A172 (cell line): ENCODE measurements at regions not wholly inside any gene's neighbourhood (a gene's known extent, or its start where the extent isn't known, plus 50 kb on each side); places are given as distances from the start of the nearest gene placed in this dataset.
"Not testable (repeated sequence)": the region's sequence is repeated elsewhere in the genome, so short reads cannot be mapped to it uniquely, and the experiment has no call there.

Experiments
- DNase-seq: peaks from one replicate; pipeline ENCODE4 v3.0.0-alpha.2; 2015; ENCODE audit warnings: low spot score

DNA sequence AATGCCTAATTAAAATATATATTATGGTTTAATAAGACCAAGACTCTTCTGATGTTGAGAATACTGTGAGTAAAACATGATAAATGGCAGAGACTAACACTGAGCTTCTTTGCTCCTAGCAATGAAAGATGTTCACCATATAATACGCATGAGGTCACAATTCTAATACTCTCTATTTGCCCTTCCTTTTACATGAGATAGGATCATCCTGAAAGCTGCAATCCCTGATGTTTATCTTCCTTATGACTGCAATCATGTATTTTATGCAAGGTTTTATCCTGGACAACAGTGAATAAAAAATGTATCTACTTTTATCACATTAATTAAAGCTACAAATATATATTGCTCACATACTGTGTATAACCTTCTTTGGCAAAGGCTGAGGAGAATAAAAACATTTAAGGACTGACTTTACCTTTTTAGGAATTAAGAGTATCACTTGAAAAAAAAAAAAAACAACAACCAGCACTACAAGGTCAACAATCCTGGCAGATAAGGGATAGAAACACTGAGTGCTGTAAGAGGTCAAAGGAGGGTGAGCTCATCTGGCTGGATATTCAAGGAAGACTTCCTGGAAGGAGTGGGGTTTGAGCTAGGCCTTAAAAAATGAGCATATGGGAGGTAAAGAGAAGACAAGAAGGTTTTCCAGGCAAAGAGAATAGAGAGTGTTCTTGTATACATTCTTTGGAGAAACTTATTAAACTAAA, 99.9 kb downstream of the AREG start:
- no peak for DNase-seq

- no peak for DNase-seq
Observed at GRCh38 chr4:74545448-74545847, 100.5 kb downstream of the AREG start.

DNA sequence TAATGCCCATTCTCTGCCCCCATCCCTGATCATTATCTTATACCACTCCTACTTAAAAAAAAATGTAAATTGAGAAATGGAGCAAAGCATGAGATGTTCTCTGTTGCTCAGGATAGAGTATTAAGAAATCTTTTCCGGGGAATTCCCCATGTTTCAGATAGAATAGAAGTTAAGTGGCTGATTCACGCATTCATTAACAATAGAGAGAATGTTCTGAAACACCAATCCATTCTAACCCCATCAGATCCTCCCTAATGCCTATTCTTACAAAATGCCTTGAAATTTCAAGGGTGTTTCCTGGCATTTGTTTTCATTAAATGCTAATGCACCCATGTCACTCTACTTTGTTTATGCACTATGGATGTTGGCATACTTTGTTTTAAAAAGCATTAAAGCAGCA, 101.1 kb downstream of the AREG start:
- DNase-seq, result no peak

GRCh38 chr4:74547042-74547441, 102.1 kb downstream of the AREG start:
- DNase-seq, result no peak

- no peak for DNase-seq
Observed at GRCh38 chr4:74548561-74548960, 103.6 kb downstream of the AREG start.

DNA sequence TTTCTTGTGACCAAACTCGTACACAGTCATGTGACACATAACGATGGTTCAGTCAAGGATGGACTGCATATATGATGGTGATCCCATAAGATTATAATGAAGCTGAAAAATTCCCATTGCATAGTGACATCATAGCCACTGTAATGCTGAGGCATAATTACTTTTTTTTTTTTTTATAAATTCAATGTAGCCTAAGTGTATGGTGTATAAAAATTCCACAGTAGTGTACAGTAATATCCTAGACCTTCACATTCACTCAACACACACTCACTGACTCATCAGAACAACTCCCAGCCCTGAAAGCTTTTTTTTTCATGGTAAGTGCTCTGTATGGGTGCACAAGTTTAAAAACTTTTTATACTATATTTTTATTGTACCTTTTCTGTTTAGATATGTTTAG, 105.0 kb downstream of the AREG start:
- no peak for DNase-seq

- no peak for DNase-seq
Observed at GRCh38 chr4:74555231-74555630, 110.3 kb downstream of the AREG start.

DNA sequence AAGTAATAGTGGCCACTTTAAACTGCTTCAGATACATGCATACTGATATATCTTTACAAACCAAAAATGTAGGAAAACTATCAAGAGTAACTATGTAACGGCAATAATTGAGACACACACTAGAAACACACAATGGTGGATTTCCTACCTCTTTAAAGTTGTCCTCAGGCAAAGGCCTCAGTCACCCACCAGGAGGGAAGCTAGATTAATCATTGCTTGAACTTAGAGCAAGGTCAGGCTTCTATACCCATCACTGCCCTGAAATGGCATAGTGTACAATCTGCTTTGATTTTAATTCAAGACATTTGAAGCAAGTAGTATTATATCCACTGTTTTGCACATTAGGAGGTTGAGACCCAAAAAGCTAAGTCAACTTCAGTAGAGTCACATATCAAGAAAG, 110.9 kb downstream of the AREG start:
- no peak for DNase-seq

DNA sequence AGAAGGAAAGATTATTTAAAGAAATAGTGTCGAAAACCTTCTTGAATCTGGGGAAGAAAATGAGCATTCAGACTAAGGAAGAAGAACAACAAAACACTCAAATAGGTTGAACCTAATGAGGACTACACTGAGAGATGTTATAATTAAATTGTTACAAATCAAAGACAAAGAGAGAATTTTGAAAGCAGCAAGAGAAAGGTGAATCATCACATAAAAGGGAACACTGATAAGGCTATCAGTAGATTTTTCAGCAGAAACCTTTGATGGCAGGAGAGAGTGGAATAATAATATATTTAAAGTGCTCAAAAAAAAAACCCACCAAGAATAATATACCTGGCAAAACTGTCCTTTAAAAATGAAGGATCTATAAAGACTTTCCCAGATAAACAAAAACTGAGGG, 114.9 kb downstream of the AREG start:
- DNase-seq, result no peak

DNA sequence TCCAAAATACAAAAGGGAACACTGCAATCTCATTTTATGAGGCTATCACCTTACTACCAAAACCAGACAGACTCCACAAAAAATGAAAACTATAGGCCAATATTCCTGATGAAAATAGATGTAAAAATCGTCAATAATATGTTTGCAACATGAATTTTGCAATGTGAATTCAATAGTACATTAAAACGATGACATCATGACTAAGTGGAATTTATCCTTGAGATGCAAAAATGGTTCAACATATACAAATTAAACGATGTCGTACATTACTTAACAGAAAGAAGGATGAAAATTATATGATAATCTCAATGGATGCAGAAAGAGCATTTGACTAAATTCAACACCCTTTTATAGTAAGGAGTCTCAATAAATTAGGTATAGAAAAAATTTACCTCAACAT, 123.0 kb downstream of the AREG start:
- DNase-seq, result no peak

GRCh38 chr4:74570095-74570494, 125.2 kb downstream of the AREG start:
- DNase-seq, result no peak

DNA sequence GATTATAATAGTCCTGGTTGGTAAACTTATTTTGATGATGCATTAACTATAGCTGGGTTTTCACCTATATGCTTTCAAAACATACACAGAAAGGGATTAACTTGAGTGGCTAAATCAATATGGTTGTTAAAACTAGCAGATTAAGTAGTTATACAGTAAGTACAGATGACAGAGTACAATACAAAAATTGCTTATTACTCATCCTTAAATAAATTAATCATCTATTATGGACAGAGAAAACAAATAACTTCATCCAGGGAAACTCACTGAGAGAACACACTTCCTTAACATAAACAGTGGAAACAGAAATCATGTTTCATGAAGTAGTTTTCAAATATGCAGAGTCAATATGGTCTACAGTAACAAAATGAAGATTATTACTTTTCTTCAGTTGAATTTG, 133.4 kb downstream of the AREG start:
- DNase-seq, result no peak

- not testable (repeated sequence) for DNase-seq
Observed at GRCh38 chr4:74578865-74579264, 133.9 kb downstream of the AREG start.

- no peak for DNase-seq
Observed at GRCh38 chr4:74583089-74583700, 138.3 kb downstream of the AREG start.

- DNase-seq, result no peak
Observed at GRCh38 chr4:74583757-74584156, 138.8 kb downstream of the AREG start.

GRCh38 chr4:74588350-74588749, 143.4 kb downstream of the AREG start:
- DNase-seq, result no peak

DNA sequence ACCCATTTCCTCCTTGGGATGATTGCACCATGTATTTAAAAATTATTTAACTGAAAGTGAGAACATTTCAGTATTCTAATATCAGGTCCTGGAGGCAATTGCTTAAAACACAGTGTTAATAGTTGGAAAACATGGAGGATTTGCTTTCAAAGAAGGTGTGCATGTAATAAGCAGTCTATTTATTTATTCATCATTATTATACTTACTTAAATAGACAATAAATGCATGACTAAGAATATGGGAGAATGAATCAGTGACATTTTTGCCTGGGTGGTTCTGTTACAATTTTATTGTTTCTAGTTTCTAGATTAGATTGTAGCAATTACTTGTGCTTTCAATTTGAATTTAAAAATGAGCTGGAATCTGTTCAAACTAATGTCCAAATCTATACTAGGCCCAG, 145.5 kb downstream of the AREG start:
- DNase-seq, result no peak

DNA sequence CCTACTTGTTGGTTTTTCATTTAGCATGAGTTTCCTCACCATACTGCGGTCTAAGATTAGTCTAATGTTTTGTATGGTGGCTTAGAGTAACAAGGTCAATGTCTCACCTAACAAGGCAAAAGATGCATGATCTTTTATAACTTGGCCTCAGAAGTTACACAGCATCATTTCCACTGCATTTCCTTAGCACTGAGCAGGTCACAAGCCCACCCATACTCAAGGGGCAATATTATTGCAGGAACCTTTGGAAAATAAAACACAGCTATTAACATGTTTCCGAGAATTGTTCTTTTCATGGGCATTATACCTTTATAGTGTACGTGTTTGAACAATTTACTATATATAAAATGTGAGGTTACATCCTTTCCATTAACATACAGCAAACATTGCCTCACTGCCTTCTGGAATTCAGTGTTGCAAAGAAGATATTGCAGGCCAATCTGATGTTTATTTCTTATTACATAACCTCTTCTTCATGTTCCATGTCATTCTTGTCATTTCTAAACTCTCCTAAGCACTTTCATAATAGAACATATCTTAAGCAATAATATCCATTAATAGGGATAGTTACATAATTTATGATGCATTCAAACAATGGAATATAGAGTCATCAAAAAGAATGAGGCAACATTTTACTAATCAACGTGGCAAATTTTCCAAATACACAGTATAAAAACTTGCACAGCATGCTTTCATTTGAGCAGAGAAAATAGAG, 153.8 kb downstream of the AREG start:
- DNase-seq, result no peak

DNA sequence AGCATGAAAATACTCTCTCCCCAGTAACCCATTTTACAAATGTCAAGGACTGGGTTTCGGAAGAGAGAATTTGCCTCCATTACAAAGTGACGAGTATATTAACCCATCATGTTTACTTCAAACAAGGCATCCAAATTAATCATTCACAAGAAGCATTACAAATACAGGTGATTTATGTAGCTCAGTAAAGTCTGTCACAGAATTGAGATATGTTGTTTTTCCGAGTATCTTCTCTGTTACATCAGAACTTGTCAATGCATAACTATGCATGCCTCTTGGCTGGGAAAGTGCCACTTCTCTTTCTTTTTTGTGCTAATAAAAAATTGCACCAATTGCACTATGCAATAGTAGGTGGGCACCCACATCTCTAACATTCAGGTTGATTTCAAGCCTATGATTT, 158.2 kb downstream of the AREG start:
- DNase-seq, result no peak

DNA sequence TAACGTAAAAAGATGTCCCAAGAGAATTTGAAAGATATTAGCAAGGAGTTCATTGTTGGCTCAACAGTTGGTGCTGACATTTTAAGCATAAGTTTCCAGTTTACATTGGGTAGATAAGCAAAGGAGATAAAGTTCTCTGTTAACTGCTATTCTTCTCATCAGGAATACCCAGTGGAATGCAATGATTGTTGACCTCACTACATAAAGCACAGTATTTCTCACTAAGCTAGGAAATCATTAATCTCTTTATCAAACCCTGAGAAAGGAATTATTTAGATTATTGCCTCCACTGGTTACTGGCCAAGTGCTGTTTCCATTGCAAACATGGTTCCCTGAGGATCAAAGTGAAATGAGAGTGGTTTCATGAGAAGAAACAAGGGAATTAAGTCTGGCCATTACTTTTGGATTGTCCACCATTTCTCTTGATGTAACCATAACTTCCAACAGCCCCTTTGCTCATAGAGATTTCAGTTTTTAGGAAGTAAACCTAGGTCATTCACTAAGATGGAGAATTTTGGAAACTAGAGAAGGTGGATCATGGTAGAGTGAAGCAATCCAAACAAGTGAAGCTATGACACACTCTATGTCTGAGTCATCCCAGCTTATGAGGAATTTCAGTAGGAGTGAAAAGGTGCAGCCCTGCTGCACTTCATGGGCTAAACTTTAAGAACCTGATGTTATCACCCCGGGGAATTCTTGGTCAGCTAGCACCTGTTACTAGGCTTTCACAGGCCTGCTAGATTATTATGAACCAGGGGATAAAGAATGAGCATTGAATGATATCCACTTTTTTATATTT, 163.4 kb downstream of the AREG start:
- no peak for DNase-seq

- no peak for DNase-seq
Observed at GRCh38 chr4:74610491-74610890, 165.6 kb downstream of the AREG start.

- no peak for DNase-seq
Observed at GRCh38 chr4:74612837-74613236, 167.9 kb downstream of the AREG start.
